GM12878 (cell line): ENCODE measurements at regions not wholly inside any gene's neighbourhood (a gene's known extent, or its start where the extent isn't known, plus 50 kb on each side); places are given as distances from the start of the nearest gene placed in this dataset.

ENCODE experiments used
- ATAC-seq: fragments of 200-7000 bp; cut with Tn5 transposase; 3 replicates; pipeline ENCODE4 v1.9.1; 2020; ENCODE audit warnings: mild to moderate bottlenecking, moderate library complexity
- BruUV-seq: library from RNA; stranded (reverse); fragments of 400-500 nt; replicated peaks from 2 replicates; lab custom pipeline; 2021; lab: Mats Ljungman, UMichigan
- CTCF ChIA-PET: fragments of 300-600 bp; sonication (Branson Sonifier 250); formaldehyde crosslinking; extraction: SDS; loops from one replicate; lab custom pipeline; 2021; ENCODE audit warnings: inconsistent platforms; lab: Yijun Ruan, JAX
- POLR2A ChIA-PET: fragments of 350-600 bp; formaldehyde crosslinking; extraction: SDS; loops from one replicate; lab custom pipeline; 2021; ENCODE audit warnings: inconsistent platforms; lab: Charles Lee
- RAD21 ChIA-PET: fragments of 300-600 bp; sonication (Branson Sonifier 250); formaldehyde crosslinking; loops from one replicate; lab custom pipeline; 2023; ENCODE audit warnings: antibody characterized with exemption; ENCODE audit not compliant: unreplicated experiment; lab: Charles Lee
- SMC1A ChIA-PET: fragments of 300-600 bp; sonication (Branson Sonifier 250); formaldehyde crosslinking; loops from one replicate; lab custom pipeline; 2023; ENCODE audit not compliant: unreplicated experiment, uncharacterized antibody; lab: Charles Lee
- DNase-seq: peaks from one replicate; pipeline ENCODE4 v3.0.0-alpha.2; 2011; ENCODE audit warnings: low read depth, low spot score
- FAIRE-seq: peaks from 3 replicates; lab custom pipeline; 2011; peaks lifted over from hg19 to GRCh38; lab: Jason Lieb, UNC
- H2AFZ ChIP-seq: 2 replicates; pipeline ENCODE4 v1.6.0; 2011; ENCODE audit warnings: low read depth, low read length, control low read depth; ENCODE audit not compliant: control insufficient read depth
- H3K27ac ChIP-seq: 2 replicates; pipeline ENCODE4 v1.5.1; 2011; ENCODE audit warnings: control low read depth; ENCODE audit not compliant: control insufficient read depth, insufficient read depth
- H3K27me3 ChIP-seq, 2 experiments: replicated peaks in 1 of 2; 2 replicates each; pipeline versions ENCODE4 v1.6.0 to v1.6.1; 2011; ENCODE audit warnings: low read length in 1 of 2; ENCODE audit not compliant: control insufficient read depth in 2 of 2, insufficient read depth in 2 of 2
- H3K36me3 ChIP-seq, 2 experiments: 2 replicates each; pipeline ENCODE4 v1.5.1; 2011; ENCODE audit warnings: low read length in 1 of 2; ENCODE audit not compliant: control insufficient read depth in 2 of 2, insufficient read depth in 2 of 2
- H3K4me1 ChIP-seq: 2 replicates; pipeline ENCODE4 v1.6.1; 2011; ENCODE audit warnings: mild to moderate bottlenecking, low read length, moderate library complexity, mixed read lengths; ENCODE audit not compliant: control insufficient read depth, insufficient read depth
- H3K4me2 ChIP-seq: 2 replicates; pipeline ENCODE4 v1.6.0; 2011; ENCODE audit warnings: control low read depth; ENCODE audit not compliant: control insufficient read depth, insufficient read depth
- H3K4me3 ChIP-seq: fragments of 200-600 bp; sonication (generic); 2 replicates; pipeline ENCODE4 v1.5.1; 2016
- H3K79me2 ChIP-seq: 2 replicates; pipeline ENCODE4 v1.6.0; 2011; ENCODE audit warnings: low read length; ENCODE audit not compliant: control insufficient read depth, insufficient read depth
- H3K9ac ChIP-seq: 2 replicates; pipeline ENCODE4 v1.8.0; 2011; ENCODE audit warnings: low read length, control low read depth, mixed read lengths; ENCODE audit not compliant: control insufficient read depth, insufficient read depth
- H3K9me3 ChIP-seq: replicated peaks from 3 replicates; pipeline ENCODE4 v1.5.1; 2011; ENCODE audit warnings: mild to moderate bottlenecking, low read length; ENCODE audit not compliant: control insufficient read depth, insufficient read depth
- H4K20me1 ChIP-seq: 2 replicates; pipeline ENCODE4 v1.6.0; 2011; ENCODE audit not compliant: control insufficient read depth, insufficient read depth
- ATF7 ChIP-seq: fragments of 450-650 bp; IDR thresholded peaks from 2 replicates; pipeline ENCODE4 v1.6.1; 2016; ENCODE audit warnings: low read depth, mild to moderate bottlenecking
- CTCF ChIP-seq, 3 experiments: IDR thresholded peaks in 2 of 3; conservative IDR thresholded peaks in 1 of 3; 2 replicates each; pipeline ENCODE4 v1.5.1; 2011; ENCODE audit warnings: low read depth in 3 of 3, low read length in 3 of 3, mild to moderate bottlenecking in 3 of 3, control low read depth in 2 of 3, moderate library complexity in 2 of 3, inconsistent platforms in 1 of 3, mixed read lengths in 1 of 3; ENCODE audit not compliant: control insufficient read depth in 2 of 3, insufficient read depth in 1 of 3; ENCODE audit errors: extremely low read depth in 1 of 3
- ESRRA ChIP-seq: IDR thresholded peaks from 2 replicates; pipeline ENCODE4 v1.6.1; 2012; ENCODE audit warnings: mild to moderate bottlenecking, low read length, improper control_type of control experiment
- HSF1 ChIP-seq: fragments of 150-350 bp; IDR thresholded peaks from 2 replicates; pipeline ENCODE4 v1.6.1; 2014; ENCODE audit warnings: mild to moderate bottlenecking, low read depth, low read length
- NFIC ChIP-seq: IDR thresholded peaks from 2 replicates; pipeline ENCODE4 v1.6.1; 2012; ENCODE audit warnings: low read depth, mild to moderate bottlenecking, inconsistent platforms, low read length, moderate library complexity
- NFYA ChIP-seq: IDR thresholded peaks from 2 replicates; pipeline ENCODE4 v1.6.1; 2011; ENCODE audit warnings: low read depth, mild to moderate bottlenecking, low read length, improper control_type of control experiment, borderline replicate concordance
- PAX5 ChIP-seq: IDR thresholded peaks from 2 replicates; pipeline ENCODE4 v1.6.1; 2011; ENCODE audit warnings: low read depth, low read length, borderline replicate concordance
- RB1 ChIP-seq: fragments of 450-650 bp; formaldehyde crosslinking; IDR thresholded peaks from 2 replicates; pipeline ENCODE4 v1.6.1; 2017; ENCODE audit warnings: mild to moderate bottlenecking, borderline replicate concordance
- SUPT20H ChIP-seq: IDR thresholded peaks from 2 replicates; pipeline ENCODE4 v1.6.1; 2011; ENCODE audit warnings: low read depth, mild to moderate bottlenecking, low read length, moderate library complexity, borderline replicate concordance; ENCODE audit not compliant: control insufficient read depth
- YBX1 ChIP-seq: fragments of 450-650 bp; IDR thresholded peaks from 2 replicates; pipeline ENCODE4 v1.6.1; 2016; ENCODE audit warnings: antibody characterized with exemption
- WGBS: methylation state at CpG from one replicate; pipeline ENCODE4 v1.1.6; 2016; ENCODE audit warnings: low lambda C conversion rate; ENCODE audit not compliant: insufficient replicate concordance, insufficient coverage; ENCODE audit errors: missing lambda C conversion rate; 5-methylcytosine and 5-hydroxymethylcytosine counted together
- in situ Hi-C: fragments of 300-500 bp; cut with MboI; formaldehyde crosslinking; loops from 9 replicates; pipeline ENCODE4 v1.14.3; 2018; ENCODE audit warnings: mixed read lengths
- intact Hi-C: fragments of 100-400 bp; cut with micrococcal nuclease; formaldehyde crosslinking; loops from one replicate; pipeline ENCODE4 v1.14.2; 2022; ENCODE audit not compliant: unreplicated experiment

- Histone ChIP-seq H3K9me3 (peaks cover 2% of the 10 kb centered on the region; the same call in 1 of the 3 replicates), H3K27me3 (no peaks in the 10 kb centered on the region), H3K79me2 (no peaks in the 10 kb centered on the region), H3K9ac (no peak overlapping the region), H2AFZ (no peak overlapping the region), H3K4me3 (no peak overlapping the region), H3K27ac (no peak overlapping the region), H4K20me1 (no peaks in the 10 kb centered on the region), H3K4me1 (no peaks in the 10 kb centered on the region), H3K36me3 (no peaks in the 10 kb centered on the region), H3K4me2 (no peak overlapping the region)
- RAD21 ChIA-PET = interaction anchor here (0.9 to 1.1 kb wide), 2 partner anchors 98 kb away, joined by 3 read pairs; no protein-coding TSS in a partner anchor
- no TSS peak for BruUV-seq
- POLR2A ChIA-PET = interaction anchor here (0.6 kb wide), 2 partner anchors 111 to 1059 kb away, joined by 3 read pairs; no protein-coding TSS in a partner anchor
- CTCF ChIA-PET = interaction anchor here (0.6 kb wide), 1 partner anchor 51 kb away, joined by 4 read pairs; no protein-coding TSS in a partner anchor
- in situ Hi-C loops (no loop called here), intact Hi-C loops (no loop called here)
- WGBS = 22% methylated on average over 4 of the region's 4 CpGs
- FAIRE-seq (no peak), DNase-seq (no peak), ATAC-seq (no peak)
- TF ChIP-seq HSF1 (no peak), ATF7 (peak; percentile 53; the same call in 1 of the 2 replicates)
- SMC1A ChIA-PET = interaction anchor here (0.8 to 1.3 kb wide), 3 partner anchors 12 to 112 kb away, joined by 3 read pairs; no protein-coding TSS in a partner anchor
Observed at GRCh38 chr6:44771647-44772415, 384.3 kb downstream of the CDC5L start.

- no peaks in the 10 kb centered on the region for H3K79me2 ChIP-seq
- ATAC-seq = no peak
- H3K27me3 ChIP-seq = no peaks in the 10 kb centered on the region
- intact Hi-C loops (no loop called here), in situ Hi-C loops (no loop called here)
- H3K36me3 ChIP-seq = no peaks in the 10 kb centered on the region
- ChIA-PET RAD21 (interaction anchor here (1.1 kb wide), 1 partner anchor 97 kb away, joined by 3 read pairs; no protein-coding TSS in a partner anchor), SMC1A (interaction anchor here (1.3 kb wide), 1 partner anchor 113 kb away, joined by 3 read pairs; no protein-coding TSS in a partner anchor), POLR2A (no interaction called here), CTCF (no interaction called here)
- peaks cover 2% of the 10 kb centered on the region; the same call in 1 of the 3 replicates for H3K9me3 ChIP-seq
- no peak overlapping the region for H3K9ac ChIP-seq
- H3K4me3 ChIP-seq = no peak overlapping the region
- H3K4me2 ChIP-seq = no peak overlapping the region
- H3K27ac ChIP-seq = no peak overlapping the region
- BruUV-seq = no TSS peak
- TF ChIP-seq ESRRA = no peak
- TF ChIP-seq CTCF (IDR thresholded peaks at IDR 0.05 in 2 of 3, conservative IDR thresholded peaks at IDR 0.05 in 1 of 3; ENCODE audit: control insufficient read depth in 2 of 3, extremely low read depth in 1 of 3, insufficient read depth in 1 of 3, low read depth in 3 of 3, low read length in 3 of 3) = no peak
- TF ChIP-seq SUPT20H = no peak
- TF ChIP-seq NFIC = no peak
- TF ChIP-seq RB1 = no peak
- no peak for TF ChIP-seq PAX5
- no peak for TF ChIP-seq YBX1
- no peak for TF ChIP-seq NFYA
- no peak for DNase-seq
- no peak overlapping the region for H2AFZ ChIP-seq
- no peaks in the 10 kb centered on the region for H4K20me1 ChIP-seq
- no peaks in the 10 kb centered on the region for H3K4me1 ChIP-seq
- FAIRE-seq = no peak
Observed at GRCh38 chr6:44772838-44773237, 385.3 kb downstream of the CDC5L start.
